HG03159 (cell line): ENCODE measurements at regions not wholly inside any gene's neighbourhood (a gene's known extent, or its start where the extent isn't known, plus 50 kb on each side); places are given as distances from the start of the nearest gene placed in this dataset.

Experiments used
- ATAC-seq: cut with Tn5 transposase; IDR thresholded peaks from one replicate; pipeline ENCODE4 v1.9.1; 2021; ENCODE audit warnings: mild to moderate bottlenecking, moderate library complexity; ENCODE audit not compliant: unreplicated experiment

DNA sequence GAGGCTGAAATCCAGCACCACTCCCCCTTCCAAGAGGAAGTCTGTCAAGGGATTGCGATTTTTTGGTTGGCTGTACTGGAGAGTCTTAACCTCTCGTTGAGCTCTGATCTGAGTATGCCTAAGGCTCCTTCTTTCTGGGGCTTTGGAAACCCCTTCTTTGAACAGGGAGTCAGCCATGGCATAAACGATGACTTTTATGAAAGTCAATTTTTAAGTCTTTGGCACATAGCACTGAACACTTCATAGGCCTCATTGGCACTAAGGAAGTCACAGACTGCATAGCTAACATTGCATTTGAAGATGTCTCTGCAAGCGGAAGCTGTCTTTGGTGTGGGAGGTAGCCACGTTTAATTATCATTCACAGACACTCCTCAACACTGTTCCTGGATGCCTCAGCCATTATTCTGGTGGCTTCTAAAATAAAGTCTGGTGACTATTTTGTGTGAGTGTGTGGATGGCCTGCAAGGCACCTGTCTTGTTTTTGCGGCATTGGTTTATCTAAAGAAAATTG is 148.2 kb upstream of the NCK2 start:
- ATAC-seq: no peak

DNA sequence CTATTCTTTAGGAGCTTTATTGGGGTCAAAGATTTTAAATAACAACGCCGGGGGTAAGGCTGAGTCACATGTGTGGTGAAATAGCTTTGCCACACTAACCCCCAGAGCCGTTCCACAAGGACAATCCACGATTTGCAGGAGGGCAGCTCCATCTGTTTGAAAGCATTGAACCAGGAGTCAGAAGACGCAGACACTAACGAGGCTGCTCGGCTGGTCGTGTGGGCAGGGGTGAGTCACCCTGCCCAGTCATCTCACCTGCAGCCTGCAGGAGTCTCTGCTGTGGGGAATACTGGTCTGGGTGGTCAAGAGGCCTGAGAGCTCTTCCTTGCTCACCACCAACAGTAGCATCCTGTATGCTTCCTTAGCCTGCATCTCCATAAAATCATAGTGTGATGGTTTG is 149.2 kb upstream of the NCK2 start:
- ATAC-seq: no peak

DNA sequence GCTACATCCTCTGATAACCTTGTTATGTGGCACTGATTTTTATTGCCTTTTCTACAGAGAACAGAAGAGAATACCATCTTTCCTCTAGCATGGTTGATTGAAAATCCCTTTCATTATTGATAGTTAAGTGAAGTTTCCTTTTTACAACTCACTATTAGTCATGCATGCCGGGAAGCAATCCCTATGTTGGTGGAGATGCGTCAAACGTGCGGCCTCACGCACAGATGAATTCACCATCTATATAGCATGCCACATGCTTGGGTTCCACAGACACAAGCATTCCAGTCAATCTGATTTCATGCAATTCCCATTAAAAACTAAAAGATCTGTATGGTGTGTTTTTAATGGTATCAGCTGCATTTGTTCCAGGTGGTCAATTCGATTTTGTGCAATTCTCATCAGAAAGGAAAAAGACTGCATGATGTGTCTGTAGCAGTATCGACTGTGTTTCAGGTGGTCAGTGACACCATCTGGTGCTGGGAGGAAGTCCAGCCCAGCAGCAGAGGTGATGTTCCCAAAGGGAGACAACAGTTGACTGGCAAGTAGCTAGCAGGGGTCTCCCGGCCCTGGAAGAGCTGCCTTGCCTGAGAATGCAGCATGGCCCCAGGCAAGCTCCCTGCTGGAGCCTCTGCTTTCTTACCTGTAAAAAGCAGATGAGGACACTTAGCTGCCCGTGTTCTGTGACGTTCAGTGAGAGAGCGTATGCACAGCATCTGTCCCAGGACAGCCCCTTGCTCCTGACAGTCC is 151.3 kb upstream of the NCK2 start:
- ATAC-seq: no peak

DNA sequence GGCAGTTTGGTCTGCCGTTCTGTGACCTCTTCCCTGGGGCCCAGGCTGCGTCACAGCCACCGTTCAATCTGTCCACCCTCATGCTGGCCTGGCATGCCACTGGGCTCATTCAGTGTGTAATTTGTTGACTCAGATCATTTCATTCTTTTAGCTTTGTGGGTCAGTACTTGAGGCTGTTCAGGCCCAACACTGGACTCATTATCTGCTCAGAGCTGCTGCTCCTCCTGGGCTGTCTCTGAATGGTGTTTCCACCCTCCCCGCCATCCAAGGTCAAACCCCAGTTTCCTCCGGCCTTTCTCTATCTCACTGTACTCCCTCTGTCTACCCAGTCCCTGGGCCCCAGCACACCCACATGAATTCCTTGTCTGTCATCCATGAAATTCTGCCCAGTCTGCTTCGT is 152.4 kb upstream of the NCK2 start:
- no peak for ATAC-seq

GRCh38 chr2:105590780-105591660 is 153.7 kb upstream of the NCK2 start:
- ATAC-seq: no peak

DNA sequence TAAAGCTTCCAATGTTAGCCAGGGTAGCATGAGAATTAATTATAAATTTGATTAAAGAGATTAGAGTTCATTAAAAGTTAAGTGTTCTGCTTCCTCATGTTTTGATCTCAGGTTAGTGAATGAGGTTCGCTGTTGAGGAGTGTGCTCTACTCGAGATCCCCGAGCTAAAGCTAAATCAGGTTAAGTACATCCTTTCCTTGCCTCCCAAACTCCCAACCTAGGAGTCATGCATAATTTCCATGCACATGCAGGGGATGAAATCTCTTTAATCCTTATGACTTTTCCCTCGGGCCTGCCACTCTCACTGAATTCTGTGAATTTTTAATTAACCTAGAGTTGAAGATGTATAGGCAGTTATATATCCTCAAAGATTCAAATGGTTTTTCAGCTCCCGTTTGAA is 156.1 kb upstream of the NCK2 start:
- no peak for ATAC-seq

DNA sequence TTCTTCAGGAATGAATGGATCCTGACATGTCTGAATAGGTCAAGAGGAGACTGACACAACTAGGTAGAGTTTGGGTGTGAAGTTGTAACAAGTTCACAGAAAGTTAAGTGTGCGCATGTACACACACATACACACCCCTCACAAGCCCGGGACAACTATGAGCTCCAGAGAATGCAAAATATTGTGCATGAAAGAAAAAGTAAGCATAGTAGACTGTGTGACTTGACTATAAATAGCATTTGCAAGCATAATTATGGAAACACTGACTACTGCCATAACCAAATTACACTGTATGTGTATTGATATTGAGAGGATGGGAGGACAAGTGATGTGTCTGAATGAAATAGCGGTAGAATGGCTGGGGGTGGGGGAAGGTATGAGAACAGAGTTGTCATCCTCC is 157.1 kb upstream of the NCK2 start:
- no peak for ATAC-seq

- ATAC-seq: no peak
Observed at GRCh38 chr2:105584435-105585010, 160.2 kb upstream of the NCK2 start.

- ATAC-seq: no peak
Observed at GRCh38 chr2:105582952-105583660, 161.6 kb upstream of the NCK2 start.

- ATAC-seq: no peak
Observed at GRCh38 chr2:105581555-105581944, 163.2 kb upstream of the NCK2 start.

GRCh38 chr2:105580870-105581554 is 163.7 kb upstream of the NCK2 start:
- no peak for ATAC-seq

DNA sequence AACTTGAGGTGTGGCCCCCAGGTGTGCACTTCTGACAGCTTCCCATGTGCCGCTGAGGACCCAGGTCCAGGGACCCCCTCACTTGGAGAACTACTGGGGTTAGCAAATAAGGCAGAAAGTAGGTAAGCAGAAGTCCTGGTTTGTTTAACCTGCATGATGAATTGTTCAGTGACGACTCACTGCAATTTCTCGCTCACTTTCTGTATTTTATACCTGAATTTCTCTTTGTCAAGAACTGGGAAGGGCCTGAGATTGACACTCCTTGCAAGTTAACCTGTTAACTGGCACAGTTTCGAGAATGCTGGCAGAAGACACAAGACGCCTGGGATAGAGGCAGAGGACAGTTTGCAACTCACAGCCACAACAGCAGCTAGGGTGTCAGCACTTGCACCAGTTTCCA is 164.5 kb upstream of the NCK2 start:
- ATAC-seq: no peak

DNA sequence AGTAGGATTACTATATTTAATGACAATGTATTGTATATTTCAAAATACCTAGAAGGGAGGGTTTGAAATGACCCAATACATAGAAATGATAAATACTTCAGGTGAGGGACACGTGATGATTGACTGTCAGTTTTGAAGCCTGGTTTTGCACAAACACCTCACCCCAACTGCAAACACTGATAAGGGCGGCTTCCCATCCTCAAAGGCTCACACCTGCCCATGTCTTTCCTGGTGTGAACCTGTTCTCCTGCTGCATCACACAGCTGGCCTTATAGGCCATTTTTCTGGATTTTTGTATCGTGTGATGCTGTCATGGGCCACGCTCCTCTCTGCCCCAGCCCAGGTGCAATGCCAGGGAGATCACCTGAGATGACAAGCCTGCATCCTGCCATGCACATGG is 166.5 kb upstream of the NCK2 start:
- ATAC-seq: no peak

DNA sequence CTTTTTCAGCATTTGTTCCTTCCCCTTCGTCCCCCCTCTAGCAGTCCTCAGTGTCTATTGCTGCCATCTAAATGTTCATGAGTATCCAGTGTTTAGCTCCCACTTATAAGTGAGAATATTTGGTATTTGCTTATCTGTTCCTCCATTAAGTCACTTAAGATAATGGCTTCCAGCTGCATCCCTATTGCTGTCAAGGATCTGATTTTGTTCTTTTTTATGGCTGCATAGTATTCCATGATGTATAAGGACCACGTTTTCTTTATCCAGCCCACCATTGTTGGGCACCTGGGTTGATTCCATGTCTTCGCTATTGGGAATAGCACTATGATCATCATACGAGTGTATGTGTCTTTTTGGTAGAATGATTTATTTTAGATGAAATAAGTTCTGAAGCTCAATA is 166.9 kb upstream of the NCK2 start:
- ATAC-seq: no peak

DNA sequence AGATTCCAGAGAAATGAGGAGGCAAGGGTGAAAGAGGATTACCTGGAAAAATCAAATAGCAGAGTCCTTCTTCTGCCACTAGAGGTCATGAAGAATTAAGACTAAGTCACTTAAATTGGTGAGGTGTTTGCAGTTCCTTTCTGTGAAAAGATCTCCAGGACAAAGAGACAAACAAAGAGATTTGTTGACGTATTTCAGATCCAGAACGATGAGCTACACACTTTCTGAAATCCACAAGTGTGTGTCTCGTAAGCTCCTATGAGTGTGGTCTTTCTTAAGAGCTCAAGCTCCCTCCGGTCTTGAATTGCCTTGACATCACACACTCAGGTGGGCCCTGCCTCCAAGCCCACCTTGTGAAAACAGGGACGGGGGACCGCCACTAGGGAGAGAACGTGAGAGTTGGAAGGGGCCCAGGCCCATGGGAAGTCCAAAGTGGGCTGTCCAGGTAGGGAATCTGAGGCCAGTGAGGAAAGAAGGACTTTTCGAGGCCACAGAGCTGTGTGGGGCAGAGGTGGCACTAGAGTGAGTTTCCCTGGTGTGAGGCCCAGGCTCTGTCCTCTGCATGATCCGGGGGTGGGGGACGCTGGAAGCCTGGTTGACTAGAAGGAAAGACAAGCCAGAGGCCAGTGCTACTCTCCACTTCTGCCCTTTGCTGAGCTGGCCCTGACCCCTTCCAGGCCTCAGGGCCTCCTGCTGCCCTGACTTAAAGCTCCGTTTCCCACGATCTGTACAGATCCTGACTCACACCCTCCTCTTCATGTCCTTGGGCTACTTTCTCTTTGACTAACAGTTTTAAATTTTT is 168.1 kb upstream of the NCK2 start:
- peak; percentile 48 for ATAC-seq

- ATAC-seq: no peak
Observed at GRCh38 chr2:105576050-105576439, 168.7 kb upstream of the NCK2 start.

DNA sequence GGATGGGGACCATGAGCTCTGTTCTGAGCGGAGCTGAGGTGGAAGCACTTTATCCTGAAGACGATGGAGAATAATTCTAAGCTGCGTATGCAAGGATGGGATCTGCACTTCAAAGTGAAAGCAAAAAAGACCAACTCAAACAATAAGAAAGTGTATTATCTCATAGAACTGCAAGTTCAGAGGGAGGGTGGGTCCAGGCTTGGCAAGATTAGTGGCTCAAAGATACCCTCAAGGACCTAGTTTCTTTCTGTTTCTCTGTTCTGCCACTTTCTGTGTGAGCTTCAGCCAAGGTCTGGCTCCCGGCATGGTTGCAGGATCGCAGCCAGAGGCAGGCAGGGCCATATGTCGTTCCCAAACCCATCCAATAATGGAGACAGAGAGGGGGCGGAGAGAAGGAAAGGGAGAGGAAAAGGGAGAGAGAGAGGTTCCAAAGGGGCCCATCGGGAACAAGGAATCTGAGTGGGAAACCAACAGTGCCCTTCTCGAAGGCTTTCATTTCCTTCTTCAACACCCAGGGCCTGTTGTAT is 169.2 kb upstream of the NCK2 start:
- no peak for ATAC-seq

- no peak for ATAC-seq
Observed at GRCh38 chr2:105574796-105575344, 169.8 kb upstream of the NCK2 start.
